ENCODE measurements at regions not wholly inside any gene's neighbourhood (a gene's known extent, or its start where the extent isn't known, plus 50 kb on each side); places are given as distances from the start of the nearest gene placed in this dataset.

- Histone ChIP-seq H3K4me1 (ENCODE audit: control insufficient read depth, insufficient read depth, low read length) (peaks cover 10% of the 10 kb centered on the region; the same call in 1 of the 2 replicates), H3K4me2 (ENCODE audit: control insufficient read depth, insufficient read depth) (no peak overlapping the region), H3K27ac (ENCODE audit: control insufficient read depth, insufficient read depth) (no peak overlapping the region), H4K20me1 (ENCODE audit: control insufficient read depth, insufficient read depth) (no peaks in the 10 kb centered on the region), H3K79me2 (ENCODE audit: control insufficient read depth, insufficient read depth, low read length) (no peaks in the 10 kb centered on the region), H3K4me3 (no peak overlapping the region), H3K27me3 (replicated peaks in 1 of 2; ENCODE audit: control insufficient read depth in 2 of 2, insufficient read depth in 2 of 2, low read length in 1 of 2) (no peaks in the 10 kb centered on the region), H3K36me3 (ENCODE audit: control insufficient read depth in 2 of 2, insufficient read depth in 2 of 2, low read length in 1 of 2) (no peaks in the 10 kb centered on the region), H3K9me3 (replicated peaks; ENCODE audit: control insufficient read depth, insufficient read depth, low read length) (no peaks in the 10 kb centered on the region), H2AFZ (ENCODE audit: control insufficient read depth, low read depth, low read length) (no peak overlapping the region), H3K9ac (ENCODE audit: control insufficient read depth, insufficient read depth, low read length) (no peak overlapping the region)
- ChIA-PET RAD21 (ENCODE audit: unreplicated experiment) (no interaction called here), POLR2A (no interaction called here), CTCF (no interaction called here), SMC1A (ENCODE audit: uncharacterized antibody, unreplicated experiment) (interaction anchor here (1.0 to 1.7 kb wide), 2 partner anchors 57 to 63 kb away, joined by 5 to 6 read pairs; no protein-coding TSS in a partner anchor)
- ATAC-seq (no peak), DNase-seq (ENCODE audit: low read depth, low spot score) (no peak), FAIRE-seq (no peak)
- WGBS (ENCODE audit: insufficient coverage, insufficient replicate concordance, low lambda C conversion rate, missing lambda C conversion rate) = 37% methylated on average over 4 of the region's 4 CpGs
- BruUV-seq (replicated peaks) = no TSS peak
- in situ Hi-C loops (cut with MboI) = no loop called here
- TF ChIP-seq NR2C1 (IDR thresholded peaks at IDR 0.05) = no peak
- TF ChIP-seq CUX1 (IDR thresholded peaks at IDR 0.05; ENCODE audit: insufficient replicate concordance, low read depth, low read length) = no peak
- no peak for TF ChIP-seq TCF3 (IDR thresholded peaks at IDR 0.05; ENCODE audit: borderline replicate concordance, insufficient read depth, low read depth, low read length)
- no peak for TF ChIP-seq TCF7 (IDR thresholded peaks at IDR 0.05; ENCODE audit: borderline replicate concordance)
- TF ChIP-seq PRDM15 (CRISPR knock-in tag; IDR thresholded peaks at IDR 0.05) = no peak
- TF ChIP-seq KAT2A (conservative IDR thresholded peaks at IDR 0.05; ENCODE audit: control insufficient read depth, low read depth, low read length) = no peak
- TF ChIP-seq ZBED1 (IDR thresholded peaks at IDR 0.05; ENCODE audit: borderline replicate concordance) = no peak
- no peak for TF ChIP-seq EGR1 (IDR thresholded peaks at IDR 0.05; ENCODE audit: borderline replicate concordance in 1 of 2, low read depth in 2 of 2, low read length in 2 of 2)
- intact Hi-C loops (cut with micrococcal nuclease; ENCODE audit: unreplicated experiment) = no loop called here
These were observed 66.3 kb downstream of the CRYGS start for GRCh38 chr3:186477876-186478275.
